AG04450 (cell line): ENCODE measurements at regions not wholly inside any gene's neighbourhood (a gene's known extent, or its start where the extent isn't known, plus 50 kb on each side); places are given as distances from the start of the nearest gene placed in this dataset.

Experiments
- CTCF ChIA-PET: fragments of 300-600, 350-600 bp; formaldehyde crosslinking; extraction: SDS; loops from one replicate; lab custom pipeline; 2022; ENCODE audit warnings: antibody characterized with exemption, inconsistent platforms; lab: Charles Lee
- POLR2A ChIA-PET: fragments of 350-600 bp; formaldehyde crosslinking; extraction: SDS; loops from one replicate; lab custom pipeline; 2021; ENCODE audit warnings: antibody characterized with exemption, inconsistent platforms; lab: Yijun Ruan, JAX
- DNase-seq: peaks from one replicate; pipeline ENCODE4 v3.0.0-alpha.2; 2011; ENCODE audit warnings: low read depth, low spot score
- H3K27ac ChIP-seq: one replicate; pipeline ENCODE4 v1.5.1; 2012; ENCODE audit warnings: low read depth, low read length, control low read depth
- H3K27me3 ChIP-seq: one replicate; pipeline ENCODE4 v1.6.0; 2012; ENCODE audit warnings: low read length; ENCODE audit not compliant: control insufficient read depth, insufficient read depth
- H3K4me3 ChIP-seq: 2 replicates; pipeline ENCODE4 v1.5.1; 2011; ENCODE audit warnings: mild to moderate bottlenecking, low read depth, low read length, control low read depth
- H3K9me3 ChIP-seq: 2 replicates; pipeline ENCODE4 v1.5.1; 2012; ENCODE audit warnings: low read length; ENCODE audit not compliant: control insufficient read depth, insufficient read depth
- CTCF ChIP-seq: IDR thresholded peaks from 2 replicates; pipeline ENCODE4 v1.5.1; 2011; ENCODE audit warnings: low read depth, low read length, control low read depth, inconsistent platforms

DNA sequence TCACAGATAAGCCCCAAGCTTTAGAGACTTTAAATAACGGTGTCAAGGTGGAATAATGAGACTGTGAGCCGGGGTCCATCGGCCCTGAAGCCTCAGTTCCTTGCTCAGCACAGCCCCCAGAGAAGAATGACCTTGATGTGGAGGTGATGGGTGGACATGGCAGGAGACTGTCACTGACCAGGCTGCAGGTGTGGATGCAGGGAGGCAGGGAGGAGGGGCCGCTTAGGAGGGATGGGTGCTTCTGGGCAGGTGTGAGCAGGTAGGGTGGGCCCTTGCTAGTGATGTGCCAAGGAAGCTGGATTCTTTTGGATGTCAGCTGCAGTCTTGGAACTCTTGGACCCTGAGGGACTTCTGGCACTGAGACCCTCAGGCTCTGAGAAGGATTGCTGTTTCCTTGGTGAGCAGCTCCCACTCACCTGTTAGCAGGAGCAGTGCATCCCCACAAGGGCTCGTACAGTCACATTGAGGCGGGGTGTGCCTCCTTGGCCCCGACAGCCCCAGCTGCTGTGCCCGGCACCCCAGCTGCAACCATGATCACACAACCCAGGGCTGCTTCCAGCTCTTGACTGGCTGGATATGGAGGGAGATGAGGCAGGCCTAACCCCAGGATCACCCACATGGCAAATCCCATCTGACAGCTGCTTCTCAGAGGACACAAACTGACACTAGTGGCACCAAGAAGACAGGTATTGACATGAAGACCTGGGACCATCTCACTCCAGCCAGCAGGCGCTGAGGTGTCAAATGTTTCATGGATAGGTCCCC is 209.8 kb upstream of the HDAC4 start:
- no peak for TF ChIP-seq CTCF
- no peak overlapping the region for H3K27ac ChIP-seq
- peaks cover 36% of the 10 kb centered on the region; the same call in 1 of the 2 replicates for H3K9me3 ChIP-seq
- POLR2A ChIA-PET = no interaction called here
- no peak overlapping the region for H3K4me3 ChIP-seq
- no peaks in the 10 kb centered on the region for H3K27me3 ChIP-seq
- no peak for DNase-seq
- CTCF ChIA-PET = no interaction called here

- Histone ChIP-seq H3K4me3 (no peak overlapping the region), H3K9me3 (peaks cover 36% of the 10 kb centered on the region; the same call in 1 of the 2 replicates)
- TF ChIP-seq CTCF = no peak
Measured at GRCh38 chr2:239609607-239610310, 208.9 kb upstream of the HDAC4 start.

GRCh38 chr2:239609162-239609561 is 208.3 kb upstream of the HDAC4 start:
- Histone ChIP-seq H3K4me3 (no peak overlapping the region), H3K9me3 (peaks cover 36% of the 10 kb centered on the region; the same call in 1 of the 2 replicates), H3K27me3 (no peaks in the 10 kb centered on the region), H3K27ac (no peak overlapping the region)
- no peak for TF ChIP-seq CTCF
- ChIA-PET POLR2A (no interaction called here), CTCF (no interaction called here)
- DNase-seq = no peak

More at GRCh38 chr2:239609607-239610310, 208.9 kb upstream of the HDAC4 start:
- Histone ChIP-seq H3K27ac (no peak overlapping the region), H3K27me3 (no peaks in the 10 kb centered on the region)
- POLR2A ChIA-PET = no interaction called here
- CTCF ChIA-PET = no interaction called here
- no peak for DNase-seq

- Histone ChIP-seq H3K27me3 (no peaks in the 10 kb centered on the region), H3K9me3 (peaks cover 38% of the 10 kb centered on the region), H3K27ac (no peak overlapping the region), H3K4me3 (no peak overlapping the region)
- TF ChIP-seq CTCF = no peak
- no peak for DNase-seq
- POLR2A ChIA-PET = no interaction called here
- CTCF ChIA-PET = no interaction called here
Measured at GRCh38 chr2:239608723-239609122, 207.9 kb upstream of the HDAC4 start.

- no peak overlapping the region for H3K4me3 ChIP-seq
- H3K27ac ChIP-seq = no peak overlapping the region
- no peaks in the 10 kb centered on the region for H3K27me3 ChIP-seq
- no peak for TF ChIP-seq CTCF
- no peak for DNase-seq
- peaks cover 41% of the 10 kb centered on the region for H3K9me3 ChIP-seq
- POLR2A ChIA-PET = no interaction called here
- CTCF ChIA-PET = no interaction called here
Measured at GRCh38 chr2:239608260-239608659, 207.4 kb upstream of the HDAC4 start.
